Ovary (tissue), 3 donors: ENCODE measurements at regions not wholly inside any gene's neighbourhood (a gene's known extent, or its start where the extent isn't known, plus 50 kb on each side); places are given as distances from the start of the nearest gene placed in this dataset.
"Not testable (repeated sequence)": the region's sequence is repeated elsewhere in the genome, so short reads cannot be mapped to it uniquely, and the experiment has no call there.

ENCODE experiments used
- CTCF ChIP-seq, 3 donors: fragments of 450-650 bp in 2 of 3; fragments of 200-600 bp in 1 of 3; IDR thresholded peaks; one replicate each; pipeline versions ENCODE4 v1.5.1 to v1.8.0; 2016 to 2022; ENCODE audit warnings: antibody characterized with exemption in 3 of 3, mild to moderate bottlenecking in 1 of 3
- EP300 ChIP-seq: sonication (generic); formaldehyde crosslinking; IDR thresholded peaks from one replicate; pipeline ENCODE4 v1.6.1; 2017; ENCODE audit warnings: antibody characterized with exemption
- POLR2A ChIP-seq: fragments of 450-650 bp; IDR thresholded peaks from one replicate; pipeline ENCODE4 v1.6.1; 2017; ENCODE audit warnings: antibody characterized with exemption, mild to moderate bottlenecking, moderate library complexity
- donor health status: DM: no; HTN: no; CAD: no.

- TF ChIP-seq CTCF (IDR thresholded peaks at IDR 0.05); POLR2A; EP300: not testable (repeated sequence)
These were observed 138.2 kb upstream of the ANKRD20A1 start for GRCh38 chr9:67720491-67720890.
